ENCODE measurements at regions not wholly inside any gene's neighbourhood (a gene's known extent, or its start where the extent isn't known, plus 50 kb on each side); places are given as distances from the start of the nearest gene placed in this dataset.

DNA sequence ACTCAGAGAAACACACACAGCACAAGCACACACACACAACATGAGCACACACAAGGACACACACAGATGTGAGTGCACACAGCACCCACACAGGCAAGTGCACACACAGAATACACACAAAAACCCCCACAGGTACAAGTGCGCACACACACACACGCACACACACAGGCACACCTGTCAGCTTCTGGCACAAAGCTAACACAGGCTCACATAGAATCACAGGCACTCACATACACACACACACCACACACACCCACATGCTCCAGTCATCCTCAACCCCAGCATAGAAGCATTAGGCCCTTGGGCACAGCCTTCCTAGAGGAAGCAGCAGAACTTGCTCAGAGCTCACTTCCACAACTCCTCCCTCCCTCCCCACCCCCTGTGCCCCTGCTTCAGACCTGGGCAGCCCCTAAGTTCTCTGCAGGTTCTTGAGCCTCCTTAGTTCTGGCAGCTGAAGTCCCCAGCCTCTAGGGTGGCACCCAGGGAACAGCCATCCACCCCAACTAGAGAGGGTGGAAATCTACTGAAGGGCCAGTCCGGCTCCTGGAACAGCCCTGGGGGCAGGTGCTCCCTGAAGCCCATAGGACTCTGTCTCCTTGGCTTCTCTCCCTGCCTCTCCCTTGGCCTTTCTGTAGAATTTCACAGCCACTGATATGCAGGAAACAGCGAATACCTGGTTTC is 129.9 kb upstream of the VSTM2B start:
- Mint-ChIP-seq H3K4me3 (peak overlapping the region in 2 of 3 experiments; percentile 6 to 20), H3K27me3 (ENCODE audit: low read depth) (peaks cover 44% of the 10 kb centered on the region), H3K9me3 (peaks cover 8% of the 10 kb centered on the region), H3K4me1 (peaks cover 39% of the 10 kb centered on the region), H3K36me3 (ENCODE audit: low read depth) (no peaks in the 10 kb centered on the region), H3K27ac (peak overlapping the region; percentile 47 to 84 (median 71))
- TF ChIP-seq, protein P1, sequence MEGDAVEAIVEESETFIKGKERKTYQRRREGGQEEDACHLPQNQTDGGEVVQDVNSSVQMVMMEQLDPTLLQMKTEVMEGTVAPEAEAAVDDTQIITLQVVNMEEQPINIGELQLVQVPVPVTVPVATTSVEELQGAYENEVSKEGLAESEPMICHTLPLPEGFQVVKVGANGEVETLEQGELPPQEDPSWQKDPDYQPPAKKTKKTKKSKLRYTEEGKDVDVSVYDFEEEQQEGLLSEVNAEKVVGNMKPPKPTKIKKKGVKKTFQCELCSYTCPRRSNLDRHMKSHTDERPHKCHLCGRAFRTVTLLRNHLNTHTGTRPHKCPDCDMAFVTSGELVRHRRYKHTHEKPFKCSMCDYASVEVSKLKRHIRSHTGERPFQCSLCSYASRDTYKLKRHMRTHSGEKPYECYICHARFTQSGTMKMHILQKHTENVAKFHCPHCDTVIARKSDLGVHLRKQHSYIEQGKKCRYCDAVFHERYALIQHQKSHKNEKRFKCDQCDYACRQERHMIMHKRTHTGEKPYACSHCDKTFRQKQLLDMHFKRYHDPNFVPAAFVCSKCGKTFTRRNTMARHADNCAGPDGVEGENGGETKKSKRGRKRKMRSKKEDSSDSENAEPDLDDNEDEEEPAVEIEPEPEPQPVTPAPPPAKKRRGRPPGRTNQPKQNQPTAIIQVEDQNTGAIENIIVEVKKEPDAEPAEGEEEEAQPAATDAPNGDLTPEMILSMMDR (IDR thresholded peaks at IDR 0.05; ENCODE audit: unreplicated experiment in 3 of 3): no peak

DNA sequence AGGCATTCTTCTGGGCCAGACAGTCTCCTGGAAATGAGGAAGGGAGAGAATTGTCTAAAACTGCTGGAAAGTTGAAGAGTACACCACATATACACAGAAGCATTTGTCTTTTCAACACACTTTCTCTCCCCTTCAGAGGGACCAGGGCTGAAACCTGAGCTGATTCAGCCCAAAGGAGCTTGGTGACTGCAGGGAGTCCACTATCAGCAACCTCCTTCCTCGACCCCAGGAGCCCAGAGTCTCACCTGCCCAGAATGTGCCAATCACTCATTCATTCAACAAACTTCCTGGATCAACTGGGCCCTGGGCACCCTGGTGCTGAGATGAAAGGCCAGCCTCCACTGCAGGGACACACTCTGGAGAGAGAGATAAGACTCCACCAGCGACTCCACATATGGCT is 128.9 kb upstream of the VSTM2B start:
- TF ChIP-seq, protein P1 (IDR thresholded peaks at IDR 0.05; ENCODE audit: unreplicated experiment in 3 of 3): no peak
- H3K27me3 Mint-ChIP-seq (ENCODE audit: low read depth): peaks cover 46% of the 10 kb centered on the region
- H3K27ac Mint-ChIP-seq: peak overlapping the region; percentile 12 to 58 (median 52)

GRCh38 chr19:29397748-29398147 is 128.0 kb upstream of the VSTM2B start:
- no peak overlapping the region for H3K4me3 Mint-ChIP-seq
- no peaks in the 10 kb centered on the region for H3K9me3 Mint-ChIP-seq
- H3K36me3 Mint-ChIP-seq (ENCODE audit: low read depth): no peaks in the 10 kb centered on the region
- H3K27ac Mint-ChIP-seq: peak overlapping the region in 2 of 3 experiments; percentile 51 to 63
- peaks cover 48% of the 10 kb centered on the region for H3K4me1 Mint-ChIP-seq
- peaks cover 46% of the 10 kb centered on the region for H3K27me3 Mint-ChIP-seq (ENCODE audit: low read depth)
- TF ChIP-seq, protein P1 (IDR thresholded peaks at IDR 0.05; ENCODE audit: unreplicated experiment in 3 of 3): no peak

More for the DNA sequence above, 128.9 kb upstream of the VSTM2B start:
- Mint-ChIP-seq H3K4me1 (peaks cover 44% of the 10 kb centered on the region), H3K9me3 (no peaks in the 10 kb centered on the region), H3K4me3 (peak overlapping the region in 1 of 3 experiments; percentile 43), H3K36me3 (ENCODE audit: low read depth) (no peaks in the 10 kb centered on the region)

- Mint-ChIP-seq H3K4me1 (peaks cover 63% of the 10 kb centered on the region), H3K4me3 (no peak overlapping the region), H3K27ac (peak overlapping the region in 2 of 3 experiments; percentile 27 to 67), H3K9me3 (no peaks in the 10 kb centered on the region), H3K27me3 (ENCODE audit: low read depth) (peaks cover 45% of the 10 kb centered on the region), H3K36me3 (ENCODE audit: low read depth) (no peaks in the 10 kb centered on the region)
- TF ChIP-seq, protein P1 (IDR thresholded peaks at IDR 0.05; ENCODE audit: unreplicated experiment in 3 of 3): no peak
These were observed 126.0 kb upstream of the VSTM2B start for GRCh38 chr19:29399804-29400203.

DNA sequence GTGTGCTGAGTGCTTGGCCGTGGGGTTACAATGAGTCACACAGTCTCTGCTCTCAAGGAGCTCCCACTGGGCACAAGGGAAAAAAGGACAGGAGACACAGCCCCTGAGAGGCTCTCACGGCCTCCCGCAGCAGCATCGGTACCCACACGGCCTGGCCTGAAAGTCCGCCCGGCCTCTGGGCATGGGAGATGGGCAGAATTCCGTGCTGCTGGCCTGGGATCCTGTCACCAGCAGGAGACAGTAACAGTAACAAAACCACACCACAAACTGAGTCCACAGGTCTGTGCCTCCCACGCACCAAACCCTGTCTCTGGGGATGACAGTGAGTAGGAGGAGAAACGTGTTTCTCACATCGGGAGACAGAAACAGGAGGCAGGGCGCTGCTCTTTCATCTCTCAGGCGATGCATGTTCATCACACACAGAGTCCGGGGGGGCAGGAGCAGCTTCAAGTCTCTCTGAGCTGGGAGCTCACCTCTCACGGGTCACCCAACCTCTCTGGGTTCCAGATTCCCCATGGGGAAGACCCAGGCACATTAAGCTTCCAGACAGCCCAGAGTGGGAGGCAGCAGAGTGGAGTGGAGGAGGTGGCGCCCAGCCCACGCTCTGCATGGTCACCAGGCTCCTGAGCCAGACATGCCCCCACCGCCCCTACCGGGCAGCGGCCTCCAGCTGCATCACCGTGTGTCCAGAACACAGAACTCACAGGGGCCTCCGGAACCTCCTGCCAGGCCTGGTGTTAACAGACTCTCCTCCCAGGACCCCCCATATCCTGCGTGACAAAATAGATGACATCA is 124.7 kb upstream of the VSTM2B start:
- no peak overlapping the region for H3K27ac Mint-ChIP-seq
- peaks cover 64% of the 10 kb centered on the region for H3K4me1 Mint-ChIP-seq
- no peaks in the 10 kb centered on the region for H3K36me3 Mint-ChIP-seq (ENCODE audit: low read depth)
- no peaks in the 10 kb centered on the region for H3K9me3 Mint-ChIP-seq
- peaks cover 36% of the 10 kb centered on the region for H3K27me3 Mint-ChIP-seq (ENCODE audit: low read depth)
- no peak overlapping the region for H3K4me3 Mint-ChIP-seq
- TF ChIP-seq, protein P1 (IDR thresholded peaks at IDR 0.05; ENCODE audit: unreplicated experiment in 3 of 3): no peak

Measured in nephron (organoid).